GM21360 (cell line): ENCODE measurements at regions not wholly inside any gene's neighbourhood (a gene's known extent, or its start where the extent isn't known, plus 50 kb on each side); places are given as distances from the start of the nearest gene placed in this dataset.
"Not testable (repeated sequence)": the region's sequence is repeated elsewhere in the genome, so short reads cannot be mapped to it uniquely, and the experiment has no call there.

Experiments
- ATAC-seq: cut with Tn5 transposase; IDR thresholded peaks from one replicate; pipeline ENCODE4 v1.9.1; 2021; ENCODE audit warnings: mild to moderate bottlenecking, moderate library complexity; ENCODE audit not compliant: unreplicated experiment

GRCh38 chr16:63473725-63474124 lies 1437.5 kb upstream of the CDH8 start:
- ATAC-seq = no peak

GRCh38 chr16:63467513-63467912 lies 1431.3 kb upstream of the CDH8 start:
- ATAC-seq = no peak

GRCh38 chr16:63462316-63462715 lies 1426.1 kb upstream of the CDH8 start:
- no peak for ATAC-seq

GRCh38 chr16:63461248-63461841 lies 1425.1 kb upstream of the CDH8 start:
- no peak for ATAC-seq

GRCh38 chr16:63458846-63459245 lies 1422.6 kb upstream of the CDH8 start:
- ATAC-seq = no peak

GRCh38 chr16:63457869-63458268 lies 1421.6 kb upstream of the CDH8 start:
- no peak for ATAC-seq

- no peak for ATAC-seq
These were observed 1417.0 kb upstream of the CDH8 start for GRCh38 chr16:63453261-63453660.

GRCh38 chr16:63447121-63447520 lies 1410.9 kb upstream of the CDH8 start:
- no peak for ATAC-seq

GRCh38 chr16:63442246-63442645 lies 1406.0 kb upstream of the CDH8 start:
- no peak for ATAC-seq

- ATAC-seq = no peak
These were observed 1390.1 kb upstream of the CDH8 start for GRCh38 chr16:63426275-63426870.

- ATAC-seq = no peak
These were observed 1386.5 kb upstream of the CDH8 start for GRCh38 chr16:63422715-63423114.

GRCh38 chr16:63416712-63417111 lies 1380.5 kb upstream of the CDH8 start:
- ATAC-seq = no peak

- no peak for ATAC-seq
These were observed 1378.8 kb upstream of the CDH8 start for GRCh38 chr16:63415014-63415413.

GRCh38 chr16:63410594-63410993 lies 1374.4 kb upstream of the CDH8 start:
- ATAC-seq = no peak

- no peak for ATAC-seq
These were observed 1367.6 kb upstream of the CDH8 start for GRCh38 chr16:63403792-63404191.

GRCh38 chr16:63388277-63388676 lies 1352.0 kb upstream of the CDH8 start:
- not testable (repeated sequence) for ATAC-seq

- ATAC-seq = no peak
These were observed 1349.6 kb upstream of the CDH8 start for GRCh38 chr16:63385714-63386432.

- ATAC-seq = no peak
These were observed 1337.5 kb upstream of the CDH8 start for GRCh38 chr16:63373744-63374143.

GRCh38 chr16:63372815-63373214 lies 1336.6 kb upstream of the CDH8 start:
- no peak for ATAC-seq

GRCh38 chr16:63372283-63372682 lies 1336.0 kb upstream of the CDH8 start:
- no peak for ATAC-seq

- no peak for ATAC-seq
These were observed 1329.5 kb upstream of the CDH8 start for GRCh38 chr16:63365649-63366304.

GRCh38 chr16:63363738-63364137 lies 1327.5 kb upstream of the CDH8 start:
- ATAC-seq = no peak
